GM15510 (cell line): ENCODE measurements at regions not wholly inside any gene's neighbourhood (a gene's known extent, or its start where the extent isn't known, plus 50 kb on each side); places are given as distances from the start of the nearest gene placed in this dataset.

Experiments
- POLR2A ChIP-seq: IDR thresholded peaks from 3 replicates; pipeline ENCODE4 v1.6.1; 2011; ENCODE audit warnings: borderline replicate concordance; ENCODE audit not compliant: insufficient read length; ENCODE audit errors: extremely low read depth

- no peak for TF ChIP-seq POLR2A
Observed at GRCh38 chr1:222339376-222339947, 208.4 kb downstream of the HHIPL2 start.

- no peak for TF ChIP-seq POLR2A
Observed at GRCh38 chr1:222335586-222335985, 212.3 kb downstream of the HHIPL2 start.

GRCh38 chr1:222334026-222334680 lies 213.8 kb downstream of the HHIPL2 start:
- TF ChIP-seq POLR2A = no peak

GRCh38 chr1:222331765-222332164 lies 216.1 kb downstream of the HHIPL2 start:
- no peak for TF ChIP-seq POLR2A

GRCh38 chr1:222331340-222331739 lies 216.6 kb downstream of the HHIPL2 start:
- no peak for TF ChIP-seq POLR2A

GRCh38 chr1:222329493-222330045 lies 218.3 kb downstream of the HHIPL2 start:
- TF ChIP-seq POLR2A = no peak

GRCh38 chr1:222326710-222327036 lies 221.2 kb downstream of the HHIPL2 start:
- TF ChIP-seq POLR2A = no peak

GRCh38 chr1:222326006-222326709 lies 221.7 kb downstream of the HHIPL2 start:
- TF ChIP-seq POLR2A = no peak

GRCh38 chr1:222325506-222325905 lies 222.4 kb downstream of the HHIPL2 start:
- TF ChIP-seq POLR2A = no peak

- no peak for TF ChIP-seq POLR2A
Observed at GRCh38 chr1:222314839-222315238, 233.1 kb downstream of the HHIPL2 start.

GRCh38 chr1:222310836-222311235 lies 237.1 kb downstream of the HHIPL2 start:
- TF ChIP-seq POLR2A = no peak

GRCh38 chr1:222307621-222308020 lies 240.3 kb downstream of the HHIPL2 start:
- no peak for TF ChIP-seq POLR2A

GRCh38 chr1:222306512-222306911 lies 241.4 kb downstream of the HHIPL2 start:
- no peak for TF ChIP-seq POLR2A

- no peak for TF ChIP-seq POLR2A
Observed at GRCh38 chr1:222306011-222306410, 241.9 kb downstream of the HHIPL2 start.

- TF ChIP-seq POLR2A = no peak
Observed at GRCh38 chr1:222301652-222302051, 246.3 kb downstream of the HHIPL2 start.

- no peak for TF ChIP-seq POLR2A
Observed at GRCh38 chr1:222299524-222299923, 248.4 kb downstream of the HHIPL2 start.

- TF ChIP-seq POLR2A = no peak
Observed at GRCh38 chr1:222290866-222291265, 257.0 kb downstream of the HHIPL2 start.

- TF ChIP-seq POLR2A = no peak
Observed at GRCh38 chr1:222288053-222288452, 259.9 kb downstream of the HHIPL2 start.
